AG04450 (cell line): ENCODE measurements at regions not wholly inside any gene's neighbourhood (a gene's known extent, or its start where the extent isn't known, plus 50 kb on each side); places are given as distances from the start of the nearest gene placed in this dataset.

Experiments used
- CTCF ChIA-PET: fragments of 300-600, 350-600 bp; formaldehyde crosslinking; extraction: SDS; loops from one replicate; lab custom pipeline; 2022; ENCODE audit warnings: antibody characterized with exemption, inconsistent platforms; lab: Charles Lee
- POLR2A ChIA-PET: fragments of 350-600 bp; formaldehyde crosslinking; extraction: SDS; loops from one replicate; lab custom pipeline; 2021; ENCODE audit warnings: antibody characterized with exemption, inconsistent platforms; lab: Yijun Ruan, JAX
- DNase-seq: peaks from one replicate; pipeline ENCODE4 v3.0.0-alpha.2; 2011; ENCODE audit warnings: low read depth, low spot score
- H3K27ac ChIP-seq: one replicate; pipeline ENCODE4 v1.5.1; 2012; ENCODE audit warnings: low read depth, low read length, control low read depth
- H3K27me3 ChIP-seq: one replicate; pipeline ENCODE4 v1.6.0; 2012; ENCODE audit warnings: low read length; ENCODE audit not compliant: control insufficient read depth, insufficient read depth
- H3K4me3 ChIP-seq: 2 replicates; pipeline ENCODE4 v1.5.1; 2011; ENCODE audit warnings: mild to moderate bottlenecking, low read depth, low read length, control low read depth
- H3K9me3 ChIP-seq: 2 replicates; pipeline ENCODE4 v1.5.1; 2012; ENCODE audit warnings: low read length; ENCODE audit not compliant: control insufficient read depth, insufficient read depth
- TF ChIP-seq, protein P1 (sequence below): IDR thresholded peaks from 2 replicates; pipeline ENCODE4 v1.5.1; 2011; ENCODE audit warnings: low read depth, low read length, control low read depth, inconsistent platforms

- Histone ChIP-seq H3K4me3 (no peak overlapping the region), H3K27ac (no peak overlapping the region), H3K9me3 (0 out of 2 replicates have a peak, but pooled peaks cover 2% of the 10 kb centered on the region), H3K27me3 (no peaks in the 10 kb centered on the region)
- no peak for DNase-seq
- POLR2A ChIA-PET, result no interaction called here
- CTCF ChIA-PET, result interaction anchor here (1.8 kb wide), 1 partner anchor 767 kb away, joined by 6 read pairs; no protein-coding TSS in a partner anchor
- TF ChIP-seq, protein P1, sequence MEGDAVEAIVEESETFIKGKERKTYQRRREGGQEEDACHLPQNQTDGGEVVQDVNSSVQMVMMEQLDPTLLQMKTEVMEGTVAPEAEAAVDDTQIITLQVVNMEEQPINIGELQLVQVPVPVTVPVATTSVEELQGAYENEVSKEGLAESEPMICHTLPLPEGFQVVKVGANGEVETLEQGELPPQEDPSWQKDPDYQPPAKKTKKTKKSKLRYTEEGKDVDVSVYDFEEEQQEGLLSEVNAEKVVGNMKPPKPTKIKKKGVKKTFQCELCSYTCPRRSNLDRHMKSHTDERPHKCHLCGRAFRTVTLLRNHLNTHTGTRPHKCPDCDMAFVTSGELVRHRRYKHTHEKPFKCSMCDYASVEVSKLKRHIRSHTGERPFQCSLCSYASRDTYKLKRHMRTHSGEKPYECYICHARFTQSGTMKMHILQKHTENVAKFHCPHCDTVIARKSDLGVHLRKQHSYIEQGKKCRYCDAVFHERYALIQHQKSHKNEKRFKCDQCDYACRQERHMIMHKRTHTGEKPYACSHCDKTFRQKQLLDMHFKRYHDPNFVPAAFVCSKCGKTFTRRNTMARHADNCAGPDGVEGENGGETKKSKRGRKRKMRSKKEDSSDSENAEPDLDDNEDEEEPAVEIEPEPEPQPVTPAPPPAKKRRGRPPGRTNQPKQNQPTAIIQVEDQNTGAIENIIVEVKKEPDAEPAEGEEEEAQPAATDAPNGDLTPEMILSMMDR, result no peak
These were observed 284.3 kb upstream of the NR5A2 start for GRCh38 chr1:199743227-199743626.

GRCh38 chr1:199746666-199747384, 280.7 kb upstream of the NR5A2 start:
- CTCF ChIA-PET, result no interaction called here
- DNase-seq, result no peak
- TF ChIP-seq, protein P1, result no peak
- POLR2A ChIA-PET, result no interaction called here
- no peak overlapping the region for H3K27ac ChIP-seq
- H3K9me3 ChIP-seq, result 0 out of 2 replicates have a peak, but pooled peaks cover 2% of the 10 kb centered on the region
- H3K27me3 ChIP-seq, result no peaks in the 10 kb centered on the region
- H3K4me3 ChIP-seq, result no peak overlapping the region

DNA sequence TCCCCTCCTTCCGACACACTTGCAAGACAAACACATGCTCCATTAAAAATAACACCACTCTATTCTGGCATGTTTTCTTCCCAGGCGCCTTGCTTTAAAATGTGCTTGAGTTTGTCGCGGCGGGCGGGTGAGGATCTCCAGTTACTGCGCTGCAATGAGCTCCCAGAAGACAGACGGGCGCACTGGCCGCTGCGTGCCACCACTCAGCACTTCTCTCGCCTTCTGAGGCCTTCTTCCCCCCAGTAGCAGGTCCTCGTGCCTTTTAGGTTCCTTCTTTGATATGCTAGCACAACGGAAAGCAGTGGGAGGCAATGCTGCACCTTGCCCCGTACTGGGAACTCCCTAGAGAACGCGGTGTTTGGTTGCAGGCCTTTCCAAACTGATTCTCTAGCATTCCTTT, 279.5 kb upstream of the NR5A2 start:
- TF ChIP-seq, protein P1, result no peak
- no peak overlapping the region for H3K27ac ChIP-seq
- no peak overlapping the region for H3K4me3 ChIP-seq
- ChIA-PET CTCF (no interaction called here), POLR2A (no interaction called here)
- H3K9me3 ChIP-seq, result 0 out of 2 replicates have a peak, but pooled peaks cover 2% of the 10 kb centered on the region
- DNase-seq, result no peak
- H3K27me3 ChIP-seq, result no peaks in the 10 kb centered on the region

DNA sequence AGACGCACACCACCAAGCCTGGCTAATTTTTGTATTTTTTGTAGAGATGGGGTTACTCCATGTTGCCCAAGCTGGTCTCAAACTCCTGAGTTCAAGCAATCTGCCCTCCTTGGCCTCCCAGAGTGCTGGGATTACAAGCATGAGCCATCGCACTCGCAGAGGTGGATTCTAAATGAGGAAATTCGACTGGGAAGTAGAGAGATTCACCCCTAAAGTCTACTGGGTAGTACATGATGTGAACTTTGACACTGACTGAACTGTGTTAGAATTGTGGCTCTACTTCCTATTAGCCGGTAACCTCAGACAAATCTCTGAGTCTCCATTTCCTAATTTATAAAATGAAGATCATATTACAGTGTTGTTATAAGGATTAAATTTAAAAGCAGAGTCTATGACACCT, 276.0 kb upstream of the NR5A2 start:
- ChIA-PET POLR2A (no interaction called here), CTCF (interaction anchor here (1.0 kb wide), 1 partner anchor 67 kb away, joined by 3 read pairs; no protein-coding TSS in a partner anchor)
- H3K9me3 ChIP-seq, result 0 out of 2 replicates have a peak, but pooled peaks cover 2% of the 10 kb centered on the region
- no peaks in the 10 kb centered on the region for H3K27me3 ChIP-seq
- H3K4me3 ChIP-seq, result no peak overlapping the region
- TF ChIP-seq, protein P1, result no peak
- no peak overlapping the region for H3K27ac ChIP-seq
- no peak for DNase-seq

GRCh38 chr1:199751962-199752687, 275.4 kb upstream of the NR5A2 start:
- 0 out of 2 replicates have a peak, but pooled peaks cover 2% of the 10 kb centered on the region for H3K9me3 ChIP-seq
- no peak overlapping the region for H3K27ac ChIP-seq
- DNase-seq, result no peak
- CTCF ChIA-PET, result no interaction called here
- H3K4me3 ChIP-seq, result no peak overlapping the region
- TF ChIP-seq, protein P1, result no peak
- no peaks in the 10 kb centered on the region for H3K27me3 ChIP-seq
- POLR2A ChIA-PET, result no interaction called here
